Pancreas (tissue), 10 donors: ENCODE measurements at regions not wholly inside any gene's neighbourhood (a gene's known extent, or its start where the extent isn't known, plus 50 kb on each side); places are given as distances from the start of the nearest gene placed in this dataset.
A peak's percentile ranks its signal among the peaks of the same experiment; 100 is the strongest.

Experiments
- ATAC-seq, 4 donors: fragments of 200-7000 bp; cut with Tn5 transposase; one replicate each; pipeline versions ENCODE4 v1.8.0 to v1.9.1; 2020; ENCODE audit warnings: mild to moderate bottlenecking in 4 of 4, moderate library complexity in 4 of 4
- DNase-seq, 6 donors: peaks; one replicate each; pipeline ENCODE4 v3.0.0-alpha.2; 2020
- FAIRE-seq: peaks from 2 replicates; lab custom pipeline; 2012; peaks lifted over from hg19 to GRCh38; lab: Jason Lieb, UNC
- H3K27ac ChIP-seq, 4 donors: fragments of 200-600 bp; sonication (generic); 1 replicate in 3 of 4; 2 replicates in 1 of 4; pipeline versions ENCODE4 v1.5.0 to v1.8.0; 2020
- H3K27me3 ChIP-seq, 4 donors: fragments of 200-600 bp; one replicate each; pipeline ENCODE4 v1.8.0; 2021
- H3K36me3 ChIP-seq, 3 donors: fragments of 200-600 bp; sonication (generic) in 1 of 3; one replicate each; pipeline versions ENCODE4 v1.5.0 to v1.8.0; 2020 to 2021
- H3K4me1 ChIP-seq, 3 donors: fragments of 200-600 bp; one replicate each; pipeline ENCODE4 v1.8.0; 2021
- H3K4me3 ChIP-seq, 4 donors: fragments of 200-600 bp; sonication (generic) in 2 of 4; one replicate each; pipeline versions ENCODE4 v1.5.0 to v1.8.0; 2020 to 2021
- H3K9me3 ChIP-seq, 4 donors: fragments of 200-600 bp; one replicate each; pipeline ENCODE4 v1.8.0; 2021
- CTCF ChIP-seq, 4 donors: fragments of 200-600 bp; sonication (generic) in 3 of 4; IDR thresholded peaks; one replicate each; pipeline versions ENCODE4 v1.5.0 to v1.8.0; 2021; ENCODE audit warnings: antibody characterized with exemption in 4 of 4
- WGBS, 2 donors: extraction: QIAGEN DNeasy Blood & Tissue Kit; methylation state at CpG; one replicate each; pipeline ENCODE4 v1.1.7; 2013; 5-methylcytosine and 5-hydroxymethylcytosine counted together
- intact Hi-C, 3 donors: fragments of 100-400 bp; cut with DNase I; formaldehyde crosslinking; loops; one replicate each; pipeline versions ENCODE4 v1.11.1 to v1.14.2; 2022
- donor health status: healthy with polysubstance abuse.
- donor health status: DM: no; HTN: no; CAD: no; lungs with moderate emphysema.
- donor health status: DM: no; HTN: no; CAD: no.
- donor health status: control.
- donor health status: control.
- donor health status: Bipolar disorder and iron deficiency.
- donor health status: DM: yes; HTN: yes; CAD: no.
- donor health status: DM: no; HTN: no; CAD: no.
- donor health status: DM: no; HTN: no; CAD: no.
- donor health status: DM: yes; HTN: yes; CAD: no.

GRCh38 chr20:57048027-57048869 lies 218.2 kb downstream of the BMP7 start:
- TF ChIP-seq CTCF (IDR thresholded peaks at IDR 0.05): peak in 3 of 4 donors; percentile 14 to 53 (median 44)
- FAIRE-seq: no peak
- no peaks in the 10 kb centered on the region for H3K36me3 ChIP-seq
- no peaks in the 10 kb centered on the region for H3K27me3 ChIP-seq
- no peaks in the 10 kb centered on the region for H3K4me1 ChIP-seq
- H3K4me3 ChIP-seq: no peak overlapping the region
- 42 to 46% methylated on average over 14 of the region's 14 CpGs for WGBS, 2 donors
- intact Hi-C loops: no loop called here
- peak in 3 of 4 donors; percentile 75 to 82 (median 75) for ATAC-seq
- peak in 1 of 6 donors; percentile 33 for DNase-seq
- no peak overlapping the region for H3K27ac ChIP-seq
- H3K9me3 ChIP-seq: no peaks in the 10 kb centered on the region

GRCh38 chr20:57049296-57049695 lies 217.1 kb downstream of the BMP7 start:
- Histone ChIP-seq H3K9me3 (no peaks in the 10 kb centered on the region), H3K4me1 (no peaks in the 10 kb centered on the region), H3K36me3 (no peaks in the 10 kb centered on the region), H3K27me3 (no peaks in the 10 kb centered on the region), H3K4me3 (no peak overlapping the region), H3K27ac (no peak overlapping the region)
- intact Hi-C loops: no loop called here
- DNase-seq: no peak
- FAIRE-seq: no peak
- 81 to 89% methylated on average over 10 of the region's 10 CpGs for WGBS, 2 donors
- TF ChIP-seq CTCF (IDR thresholded peaks at IDR 0.05): no peak
- ATAC-seq: no peak

GRCh38 chr20:57051096-57051495 lies 215.3 kb downstream of the BMP7 start:
- Histone ChIP-seq H3K27ac (no peak overlapping the region), H3K36me3 (no peaks in the 10 kb centered on the region), H3K4me3 (no peak overlapping the region), H3K27me3 (no peaks in the 10 kb centered on the region), H3K4me1 (no peaks in the 10 kb centered on the region), H3K9me3 (no peaks in the 10 kb centered on the region)
- ATAC-seq: no peak
- intact Hi-C loops: no loop called here
- no peak for FAIRE-seq
- WGBS, 2 donors: 56 to 64% methylated on average over 4 of the region's 4 CpGs
- no peak for DNase-seq
- no peak for TF ChIP-seq CTCF (IDR thresholded peaks at IDR 0.05)

GRCh38 chr20:57053067-57053466 lies 213.4 kb downstream of the BMP7 start:
- intact Hi-C loops: no loop called here
- H3K9me3 ChIP-seq: no peaks in the 10 kb centered on the region
- FAIRE-seq: no peak
- no peaks in the 10 kb centered on the region for H3K27me3 ChIP-seq
- WGBS, 2 donors: 72 to 79% methylated on average over 5 of the region's 5 CpGs
- ATAC-seq: no peak
- no peak for TF ChIP-seq CTCF (IDR thresholded peaks at IDR 0.05)
- no peaks in the 10 kb centered on the region for H3K36me3 ChIP-seq
- no peaks in the 10 kb centered on the region for H3K4me1 ChIP-seq
- no peak overlapping the region for H3K4me3 ChIP-seq
- H3K27ac ChIP-seq: no peak overlapping the region
- DNase-seq: no peak
